Pancreas (tissue), 10 donors: ENCODE measurements at regions not wholly inside any gene's neighbourhood (a gene's known extent, or its start where the extent isn't known, plus 50 kb on each side); places are given as distances from the start of the nearest gene placed in this dataset.

Experiments used
- ATAC-seq, 4 donors: fragments of 200-7000 bp; cut with Tn5 transposase; one replicate each; pipeline versions ENCODE4 v1.8.0 to v1.9.1; 2020; ENCODE audit warnings: mild to moderate bottlenecking in 4 of 4, moderate library complexity in 4 of 4
- DNase-seq, 6 donors: peaks; one replicate each; pipeline ENCODE4 v3.0.0-alpha.2; 2020
- FAIRE-seq: peaks from 2 replicates; lab custom pipeline; 2012; peaks lifted over from hg19 to GRCh38; lab: Jason Lieb, UNC
- H3K27ac ChIP-seq, 4 donors: fragments of 200-600 bp; sonication (generic); 1 replicate in 3 of 4; 2 replicates in 1 of 4; pipeline versions ENCODE4 v1.5.0 to v1.8.0; 2020
- H3K27me3 ChIP-seq, 4 donors: fragments of 200-600 bp; one replicate each; pipeline ENCODE4 v1.8.0; 2021
- H3K36me3 ChIP-seq, 3 donors: fragments of 200-600 bp; sonication (generic) in 1 of 3; one replicate each; pipeline versions ENCODE4 v1.5.0 to v1.8.0; 2020 to 2021
- H3K4me1 ChIP-seq, 3 donors: fragments of 200-600 bp; one replicate each; pipeline ENCODE4 v1.8.0; 2021
- H3K4me3 ChIP-seq, 4 donors: fragments of 200-600 bp; sonication (generic) in 2 of 4; one replicate each; pipeline versions ENCODE4 v1.5.0 to v1.8.0; 2020 to 2021
- H3K9me3 ChIP-seq, 4 donors: fragments of 200-600 bp; one replicate each; pipeline ENCODE4 v1.8.0; 2021
- WGBS, 2 donors: extraction: QIAGEN DNeasy Blood & Tissue Kit; methylation state at CpG; one replicate each; pipeline ENCODE4 v1.1.7; 2013; 5-methylcytosine and 5-hydroxymethylcytosine counted together
- intact Hi-C, 3 donors: fragments of 100-400 bp; cut with DNase I; formaldehyde crosslinking; loops; one replicate each; pipeline versions ENCODE4 v1.11.1 to v1.14.2; 2022
- TF ChIP-seq, protein P1 (sequence below), 4 donors: fragments of 200-600 bp; sonication (generic) in 3 of 4; IDR thresholded peaks; one replicate each; pipeline versions ENCODE4 v1.5.0 to v1.8.0; 2021; ENCODE audit warnings: antibody characterized with exemption in 4 of 4
- donor health status: healthy with polysubstance abuse.
- donor health status: DM: no; HTN: no; CAD: no; lungs with moderate emphysema.
- donor health status: DM: no; HTN: no; CAD: no.
- donor health status: control.
- donor health status: control.
- donor health status: Bipolar disorder and iron deficiency.
- donor health status: DM: yes; HTN: yes; CAD: no.
- donor health status: DM: no; HTN: no; CAD: no.
- donor health status: DM: no; HTN: no; CAD: no.
- donor health status: DM: yes; HTN: yes; CAD: no.

DNA sequence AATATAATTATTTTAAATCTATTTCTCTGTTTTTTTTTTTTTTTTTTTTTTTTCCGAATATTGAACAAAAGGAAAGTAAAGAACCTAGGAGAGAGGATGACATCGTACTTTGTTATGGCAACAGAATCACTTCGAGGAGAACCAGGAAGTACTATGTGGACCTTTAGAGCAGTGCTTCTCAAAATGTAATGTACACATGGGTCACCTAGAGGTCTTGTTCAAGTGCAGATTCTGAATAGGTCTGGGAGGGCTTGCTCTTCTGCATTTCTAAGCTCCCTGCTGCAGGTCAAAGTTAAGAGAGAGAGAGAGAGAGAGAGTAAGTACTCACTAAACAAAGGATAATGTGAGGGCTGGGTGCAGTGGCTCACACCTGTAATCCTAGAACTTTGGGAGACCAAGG lies 419.5 kb upstream of the TENM4 start:
- WGBS, 2 donors, result 39 to 56% methylated on average over 3 of the region's 3 CpGs
- FAIRE-seq, result no peak
- intact Hi-C loops, result no loop called here

DNA sequence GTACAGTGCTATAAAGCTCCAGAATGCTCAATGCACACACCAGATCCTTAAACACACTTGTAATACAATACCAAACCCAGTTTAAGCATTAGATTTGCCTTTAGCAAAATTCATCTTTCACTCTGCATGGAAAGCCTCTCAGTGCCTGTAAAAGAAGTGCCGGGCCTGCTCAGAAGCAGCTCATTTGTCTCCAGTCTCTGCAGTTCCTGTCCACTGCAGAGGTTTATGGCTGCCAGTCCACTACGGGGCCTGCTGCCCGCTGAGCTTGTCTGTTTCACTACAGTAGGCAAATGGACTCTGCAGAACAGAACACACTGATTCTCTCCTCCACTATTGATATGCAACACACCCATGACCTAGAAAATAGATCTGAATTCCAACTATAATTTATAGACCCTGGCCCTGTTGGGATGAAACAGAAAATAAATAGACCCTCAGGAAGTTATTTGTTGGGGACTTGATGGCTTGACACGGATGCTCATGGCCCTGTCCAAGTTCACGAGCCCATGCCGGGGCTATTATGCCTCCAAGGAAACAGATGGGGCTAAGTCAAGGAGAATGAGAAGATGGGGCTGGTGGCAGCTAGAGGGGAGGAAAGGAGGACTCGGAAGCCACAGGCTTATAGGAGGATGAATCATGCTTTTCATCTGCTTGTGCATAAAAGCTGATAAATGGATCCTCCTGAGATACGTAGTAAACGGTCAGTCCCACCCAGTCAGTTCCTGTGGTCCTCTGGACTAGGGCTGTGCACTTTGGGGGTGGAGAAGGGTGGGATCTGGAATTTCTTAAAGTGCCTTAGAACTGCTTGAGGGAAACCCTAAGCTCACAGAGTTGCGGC lies 416.8 kb upstream of the TENM4 start:
- DNase-seq (no peak), FAIRE-seq (no peak), ATAC-seq (no peak)
- Histone ChIP-seq H3K36me3 (no peaks in the 10 kb centered on the region), H3K27me3 (no peaks in the 10 kb centered on the region), H3K9me3 (no peaks in the 10 kb centered on the region), H3K4me1 (no peaks in the 10 kb centered on the region), H3K27ac (no peak overlapping the region), H3K4me3 (no peak overlapping the region)
- TF ChIP-seq, protein P1, sequence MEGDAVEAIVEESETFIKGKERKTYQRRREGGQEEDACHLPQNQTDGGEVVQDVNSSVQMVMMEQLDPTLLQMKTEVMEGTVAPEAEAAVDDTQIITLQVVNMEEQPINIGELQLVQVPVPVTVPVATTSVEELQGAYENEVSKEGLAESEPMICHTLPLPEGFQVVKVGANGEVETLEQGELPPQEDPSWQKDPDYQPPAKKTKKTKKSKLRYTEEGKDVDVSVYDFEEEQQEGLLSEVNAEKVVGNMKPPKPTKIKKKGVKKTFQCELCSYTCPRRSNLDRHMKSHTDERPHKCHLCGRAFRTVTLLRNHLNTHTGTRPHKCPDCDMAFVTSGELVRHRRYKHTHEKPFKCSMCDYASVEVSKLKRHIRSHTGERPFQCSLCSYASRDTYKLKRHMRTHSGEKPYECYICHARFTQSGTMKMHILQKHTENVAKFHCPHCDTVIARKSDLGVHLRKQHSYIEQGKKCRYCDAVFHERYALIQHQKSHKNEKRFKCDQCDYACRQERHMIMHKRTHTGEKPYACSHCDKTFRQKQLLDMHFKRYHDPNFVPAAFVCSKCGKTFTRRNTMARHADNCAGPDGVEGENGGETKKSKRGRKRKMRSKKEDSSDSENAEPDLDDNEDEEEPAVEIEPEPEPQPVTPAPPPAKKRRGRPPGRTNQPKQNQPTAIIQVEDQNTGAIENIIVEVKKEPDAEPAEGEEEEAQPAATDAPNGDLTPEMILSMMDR (IDR thresholded peaks at IDR 0.05), result no peak
- WGBS, 2 donors, result 79 to 90% methylated on average over 10 of the region's 10 CpGs
- intact Hi-C loops, result no loop called here

More for the DNA sequence above, 419.5 kb upstream of the TENM4 start:
- Histone ChIP-seq H3K4me1 (no peaks in the 10 kb centered on the region), H3K9me3 (no peaks in the 10 kb centered on the region), H3K36me3 (no peaks in the 10 kb centered on the region), H3K4me3 (no peak overlapping the region), H3K27me3 (no peaks in the 10 kb centered on the region), H3K27ac (no peak overlapping the region)
- TF ChIP-seq, protein P1 (IDR thresholded peaks at IDR 0.05), result no peak
- ATAC-seq (no peak), DNase-seq (no peak)

DNA sequence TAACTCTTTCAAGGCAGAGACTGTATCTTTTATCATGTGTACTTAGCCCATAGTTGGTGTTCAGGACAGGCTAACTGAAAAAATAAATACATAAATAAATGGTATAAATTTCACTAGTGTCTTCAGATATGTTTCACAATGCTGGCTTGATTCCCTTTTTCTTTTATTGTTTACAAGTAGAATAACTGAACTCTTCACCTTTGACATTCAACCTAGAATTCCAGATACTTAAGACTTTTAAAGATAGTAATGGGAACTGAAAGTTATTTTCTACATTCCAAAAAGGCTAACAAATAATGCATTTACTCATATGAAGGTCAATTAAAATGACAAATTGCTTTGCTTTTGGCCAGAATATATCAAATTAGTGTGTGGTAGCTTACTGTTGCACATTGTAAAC lies 411.3 kb upstream of the TENM4 start:
- TF ChIP-seq, protein P1 (IDR thresholded peaks at IDR 0.05), result no peak
- DNase-seq (no peak), FAIRE-seq (no peak), ATAC-seq (no peak)
- no peaks in the 10 kb centered on the region for H3K36me3 ChIP-seq
- H3K27me3 ChIP-seq, result no peaks in the 10 kb centered on the region
- intact Hi-C loops, result no loop called here
- no peak overlapping the region for H3K4me3 ChIP-seq
- H3K4me1 ChIP-seq, result no peaks in the 10 kb centered on the region
- no peak overlapping the region for H3K27ac ChIP-seq
- H3K9me3 ChIP-seq, result no peaks in the 10 kb centered on the region

DNA sequence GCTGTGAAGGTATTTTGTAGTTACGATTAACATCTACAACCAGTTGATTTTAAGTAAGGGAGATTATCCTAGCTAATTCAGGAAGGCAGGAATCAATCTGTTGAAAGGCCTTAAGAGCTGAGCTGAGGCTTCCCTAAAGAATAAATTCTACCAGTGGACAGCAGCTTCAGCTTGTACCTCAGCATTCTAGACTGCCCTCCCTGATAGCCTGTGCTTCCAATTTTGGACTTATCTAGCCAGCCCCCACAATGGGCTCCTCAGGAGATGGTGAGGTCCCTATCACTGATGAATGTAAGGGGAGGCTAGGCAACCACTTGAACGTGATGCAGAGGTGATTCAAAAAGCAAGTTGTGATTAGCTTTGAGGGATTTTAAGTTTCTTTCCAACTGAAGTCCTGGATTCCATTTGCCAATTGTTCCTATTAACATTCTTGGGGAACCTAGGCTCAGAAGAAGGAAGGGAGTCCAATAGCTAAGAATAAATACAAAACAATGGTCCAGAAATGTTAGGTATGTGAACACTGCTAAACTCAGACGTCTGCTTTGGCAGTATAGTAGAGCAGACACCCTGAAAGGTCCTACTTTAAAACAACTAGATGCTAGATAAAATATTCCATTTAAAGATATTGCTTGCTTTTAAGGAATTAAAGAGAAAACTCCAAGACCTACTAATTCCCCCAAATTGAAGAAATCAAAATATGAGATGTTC lies 404.3 kb upstream of the TENM4 start:
- no peaks in the 10 kb centered on the region for H3K4me1 ChIP-seq
- FAIRE-seq, result no peak
- H3K9me3 ChIP-seq, result no peaks in the 10 kb centered on the region
- 43 to 55% methylated on average over 3 of the region's 3 CpGs for WGBS, 2 donors
- no peaks in the 10 kb centered on the region for H3K27me3 ChIP-seq
- intact Hi-C loops, result no loop called here
- H3K27ac ChIP-seq, result no peak overlapping the region
- TF ChIP-seq, protein P1 (IDR thresholded peaks at IDR 0.05), result no peak
- H3K4me3 ChIP-seq, result no peak overlapping the region
- no peaks in the 10 kb centered on the region for H3K36me3 ChIP-seq
- no peak for ATAC-seq
- no peak for DNase-seq

DNA sequence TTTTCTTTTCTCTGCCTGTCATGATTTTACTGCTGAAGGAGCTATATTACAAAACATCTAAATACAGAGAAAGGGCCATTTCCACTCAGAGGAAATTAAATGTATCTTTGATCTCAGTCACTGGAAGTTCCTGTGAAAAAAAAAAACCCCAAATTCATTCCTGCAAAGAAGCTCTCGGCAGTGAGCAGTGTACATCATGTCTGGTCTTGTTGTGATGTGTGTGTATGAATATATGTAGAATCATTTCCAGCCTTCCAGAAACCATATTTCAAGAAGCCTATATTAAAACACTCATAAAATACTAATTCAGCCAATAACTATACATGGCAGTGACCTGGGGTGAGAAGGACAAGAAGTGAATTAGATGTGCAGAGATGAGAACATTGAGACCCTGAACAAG lies 393.2 kb upstream of the TENM4 start:
- ATAC-seq (no peak), DNase-seq (no peak), FAIRE-seq (no peak)
- TF ChIP-seq, protein P1 (IDR thresholded peaks at IDR 0.05), result no peak
- no peaks in the 10 kb centered on the region for H3K9me3 ChIP-seq
- intact Hi-C loops, result no loop called here
- H3K27ac ChIP-seq, result no peak overlapping the region
- 67 to 77% methylated on average over 1 of the region's 1 CpG for WGBS, 2 donors
- H3K4me1 ChIP-seq, result no peaks in the 10 kb centered on the region
- H3K4me3 ChIP-seq, result no peak overlapping the region
- H3K36me3 ChIP-seq, result no peaks in the 10 kb centered on the region
- H3K27me3 ChIP-seq, result peaks cover 0 to 11% (median 0%) of the 10 kb centered on the region in 4 donors
